ENCODE measurements at regions not wholly inside any gene's neighbourhood (a gene's known extent, or its start where the extent isn't known, plus 50 kb on each side); places are given as distances from the start of the nearest gene placed in this dataset.
"Not testable (repeated sequence)": the region's sequence is repeated elsewhere in the genome, so short reads cannot be mapped to it uniquely, and the experiment has no call there.

DNA sequence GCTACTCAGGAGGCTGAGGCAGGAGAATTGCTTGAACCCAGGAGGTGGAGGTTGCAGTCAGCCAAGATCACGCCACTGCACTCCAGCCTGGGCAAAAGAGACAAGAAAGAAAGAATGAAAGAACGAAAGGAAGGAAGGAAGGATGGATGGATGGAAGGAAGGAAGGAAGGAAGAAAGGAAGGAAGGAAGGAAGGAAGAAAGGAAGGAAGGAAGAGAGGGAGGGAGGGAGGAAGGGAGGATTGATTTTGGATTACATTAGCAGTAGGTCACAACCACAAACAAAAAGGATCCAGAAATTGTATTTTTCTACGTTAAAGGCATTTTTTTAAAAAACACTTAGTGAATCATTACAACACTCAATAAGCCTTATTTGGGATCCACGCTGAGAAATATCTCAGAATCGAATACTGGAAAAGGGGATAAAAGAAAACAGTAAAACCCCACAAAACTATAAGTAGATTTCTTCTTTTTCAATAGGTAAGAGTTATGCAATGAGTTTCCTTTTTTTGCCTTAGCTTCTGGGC lies 136.9 kb upstream of the FREM1 start:
- intact Hi-C loops (cut with DNase I), result no loop called here
- DNase-seq, result no peak

DNA sequence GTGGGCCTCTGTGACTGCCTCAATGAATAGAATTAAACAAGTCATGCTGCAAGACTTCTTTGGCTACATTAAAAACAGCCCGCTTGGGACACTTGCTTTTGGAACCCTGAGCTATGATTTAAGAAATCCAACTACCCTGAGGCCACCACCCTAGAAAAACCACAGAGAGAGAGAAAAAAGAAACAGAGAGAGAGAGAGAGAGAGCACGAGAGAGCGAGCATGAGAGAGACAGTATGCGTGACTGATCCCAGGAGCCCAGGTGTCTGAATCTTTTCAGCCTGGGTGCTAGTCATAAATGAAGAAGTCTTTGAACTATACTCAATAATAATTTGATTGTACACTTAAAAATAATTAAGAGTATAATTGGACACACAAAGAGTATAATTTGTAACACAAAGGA lies 123.1 kb upstream of the FREM1 start:
- no peak for DNase-seq
- intact Hi-C loops (cut with DNase I), result no loop called here

DNA sequence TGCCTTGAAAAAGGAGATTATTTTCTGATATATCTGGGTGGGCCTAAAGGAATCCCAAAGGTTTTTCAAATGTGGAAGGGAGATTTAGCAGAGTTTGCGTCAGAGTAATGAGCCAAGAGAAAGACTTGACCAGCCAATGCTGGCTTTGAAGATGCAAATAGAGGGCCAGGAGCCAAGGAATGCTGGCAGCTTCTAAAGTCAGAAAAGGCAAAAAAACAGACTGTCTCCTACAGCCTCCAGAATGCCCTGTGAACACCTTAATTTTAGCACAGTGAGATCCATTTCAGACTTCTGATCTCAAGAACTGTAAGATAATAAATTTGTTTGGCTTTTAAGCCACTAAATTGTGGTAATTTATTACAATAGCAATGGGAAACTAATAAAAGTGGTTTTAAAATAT lies 122.6 kb upstream of the FREM1 start:
- intact Hi-C loops (cut with DNase I), result no loop called here
- DNase-seq, result no peak

DNA sequence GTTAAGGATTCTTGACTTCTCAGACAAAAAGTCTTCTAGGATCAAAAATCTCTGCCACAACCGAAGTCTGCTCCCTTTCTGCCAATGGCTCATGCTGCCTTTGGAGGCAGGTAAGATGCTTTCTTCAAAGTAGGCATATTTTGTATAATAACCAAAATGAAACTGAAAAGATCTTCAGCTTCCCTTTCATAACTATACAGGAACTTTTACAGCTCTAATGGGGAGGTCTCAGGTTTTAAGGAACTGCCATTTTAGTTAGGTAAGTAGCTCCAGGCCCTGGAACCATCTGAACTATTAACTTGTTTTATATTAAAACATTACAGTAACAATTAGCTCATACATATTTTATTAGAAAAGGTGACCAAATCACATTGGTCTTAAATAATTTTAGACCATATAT lies 110.9 kb upstream of the FREM1 start:
- intact Hi-C loops (cut with DNase I), result no loop called here
- no peak for DNase-seq

DNA sequence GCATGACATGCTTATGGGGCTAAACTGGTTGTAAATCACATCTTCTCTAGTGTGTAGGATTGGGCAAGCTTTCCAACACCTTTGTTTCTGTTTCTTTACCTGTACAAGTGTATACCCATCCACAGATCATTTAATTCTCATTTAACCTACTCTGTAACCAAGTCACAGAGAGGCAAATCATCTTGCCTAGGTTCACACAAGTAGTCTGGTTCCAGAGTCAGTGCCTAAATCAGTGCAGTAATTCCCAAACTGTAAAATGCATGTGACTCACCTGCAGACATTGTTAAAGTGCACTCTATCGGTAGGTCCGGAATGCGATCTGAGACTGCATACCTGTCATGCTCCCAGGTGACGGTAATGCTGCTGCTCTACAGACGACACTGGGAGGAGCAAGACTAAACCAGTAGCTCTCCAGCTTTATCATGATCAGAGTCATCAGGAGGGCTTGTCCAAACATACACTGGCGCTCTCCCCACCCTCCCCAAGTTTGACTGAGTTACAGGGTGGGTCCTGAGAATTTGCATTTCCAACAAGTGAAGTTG lies 107.9 kb upstream of the FREM1 start:
- intact Hi-C loops (cut with DNase I), result no loop called here
- DNase-seq, result no peak

DNA sequence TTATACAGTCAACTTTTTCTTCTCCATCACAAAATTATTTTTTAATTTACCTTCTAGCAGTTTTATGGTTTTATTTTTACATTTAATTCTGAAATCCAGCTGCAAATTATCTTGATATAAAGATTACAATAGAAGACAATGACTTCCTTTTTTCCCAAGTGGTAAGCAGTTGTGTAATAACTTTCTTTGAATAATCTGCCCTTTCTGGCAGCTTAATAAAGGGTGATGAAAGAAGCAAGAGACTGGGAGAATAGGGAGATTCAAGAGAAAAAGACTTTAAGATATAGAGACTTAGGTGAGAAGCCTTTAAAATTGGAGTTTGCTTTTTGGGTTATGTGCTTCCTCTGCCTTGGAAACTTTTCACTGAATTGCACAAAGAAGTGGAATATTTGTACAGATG lies 100.4 kb upstream of the FREM1 start:
- DNase-seq, result no peak
- intact Hi-C loops (cut with DNase I), result no loop called here

DNA sequence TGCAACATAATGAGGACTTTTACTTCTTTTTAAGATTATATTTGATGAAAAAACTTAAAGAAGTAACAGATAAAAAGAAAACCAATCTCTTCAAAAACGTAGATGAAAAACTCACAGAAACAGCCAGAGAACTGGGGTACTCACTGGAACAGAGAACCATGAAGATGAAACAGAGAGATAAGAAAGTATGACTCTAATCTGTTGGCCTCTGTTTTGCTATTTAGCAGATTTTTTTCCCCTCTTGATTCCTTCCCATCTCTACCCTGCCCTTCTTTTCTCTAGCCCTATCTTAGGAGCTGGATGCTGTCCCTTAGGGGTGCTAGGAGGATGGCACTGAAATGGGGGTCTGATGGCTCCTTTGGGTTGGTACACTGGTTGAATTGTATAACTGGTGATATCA lies 97.5 kb upstream of the FREM1 start:
- no peak for DNase-seq
- intact Hi-C loops (cut with DNase I), result no loop called here

DNA sequence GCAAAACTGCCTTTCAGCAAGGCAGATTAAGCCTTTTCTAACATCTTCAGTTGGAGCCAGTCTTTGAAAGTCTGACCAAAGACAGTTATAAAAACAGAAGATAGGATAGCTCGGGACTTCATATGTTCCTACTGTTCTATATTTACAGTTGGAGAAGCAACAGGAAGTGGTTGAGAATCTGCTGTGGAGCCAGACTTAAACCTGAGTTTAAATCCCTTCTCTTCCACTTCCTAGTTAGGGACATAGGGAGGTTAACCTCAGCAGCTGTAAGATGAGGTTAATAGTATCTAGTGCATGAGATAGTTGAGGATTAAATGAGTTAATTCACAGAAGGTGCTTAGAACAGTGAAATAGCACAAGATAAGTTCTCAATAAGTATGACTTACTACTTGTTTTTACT lies 84.5 kb upstream of the FREM1 start:
- intact Hi-C loops (cut with DNase I), result no loop called here
- no peak for DNase-seq

DNA sequence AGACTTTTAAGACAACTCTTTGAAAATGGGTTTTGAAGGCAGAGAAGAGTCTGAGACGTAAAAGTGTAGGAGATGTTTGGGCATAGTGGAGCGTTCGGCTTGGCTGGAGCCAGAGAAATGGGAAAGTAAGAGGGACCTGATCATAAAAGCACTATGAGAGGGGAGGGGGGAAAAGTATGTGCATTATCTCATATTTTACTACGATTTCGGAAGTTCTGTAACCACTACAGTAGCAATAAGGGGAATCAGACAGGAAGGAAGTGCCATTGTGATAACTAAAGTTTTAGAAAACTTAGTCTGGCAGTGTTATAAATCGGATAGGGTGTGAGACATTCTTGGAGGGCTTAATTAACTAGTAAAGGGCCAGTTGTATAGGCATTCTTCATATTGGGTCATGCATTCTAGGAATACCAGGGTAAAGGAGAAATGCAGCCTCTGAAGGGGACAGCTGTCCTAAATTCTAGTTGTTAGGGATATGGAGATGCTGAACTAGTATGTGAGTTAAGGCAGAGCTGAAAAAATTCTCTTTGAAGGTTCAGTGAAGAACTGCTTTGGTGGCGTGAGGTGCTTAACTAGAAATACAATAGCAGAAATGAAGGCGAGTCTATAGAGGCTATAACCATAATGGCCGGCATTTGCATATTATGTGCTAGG lies 83.8 kb upstream of the FREM1 start:
- DNase-seq, result no peak
- intact Hi-C loops (cut with DNase I), result no loop called here

DNA sequence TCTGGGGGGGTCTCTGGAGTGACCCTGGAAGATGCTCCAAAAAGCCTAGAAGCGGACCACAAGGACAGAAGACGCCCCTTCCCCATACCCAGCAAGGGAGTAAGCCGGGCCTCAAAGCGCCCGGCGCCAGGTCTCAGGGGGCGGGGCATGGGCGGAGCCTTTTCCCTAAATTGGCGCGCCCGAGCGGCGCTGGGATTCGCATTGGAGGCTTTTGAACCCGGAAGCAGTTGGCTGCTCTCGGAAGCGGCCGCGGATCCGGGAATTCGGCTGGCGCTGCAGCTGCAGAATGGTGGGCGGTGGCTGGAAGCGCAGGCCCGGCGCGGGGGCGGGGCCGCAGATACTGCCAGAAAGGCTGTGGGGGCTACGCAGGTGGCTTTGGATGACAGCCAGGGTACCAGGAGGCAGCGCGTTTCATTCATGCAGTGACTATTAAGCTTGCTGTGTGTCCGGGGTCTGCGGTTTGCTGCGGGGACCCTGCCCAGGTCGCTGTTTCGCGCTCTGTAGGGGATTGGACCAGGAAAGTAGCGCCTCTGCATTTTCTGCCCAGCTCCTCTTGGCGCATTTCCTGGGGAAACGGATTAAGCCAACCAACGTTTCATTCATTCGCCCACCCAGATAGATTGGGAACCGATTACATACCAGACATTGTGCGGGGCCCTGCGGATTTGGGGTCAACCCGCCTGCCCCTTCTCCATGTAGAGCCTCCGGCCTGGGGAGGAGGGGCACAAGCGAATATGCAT lies 83.0 kb upstream of the FREM1 start:
- intact Hi-C loops (cut with DNase I), result no loop called here
- DNase-seq, result peak; percentile 77 to 98 (median 90)

DNA sequence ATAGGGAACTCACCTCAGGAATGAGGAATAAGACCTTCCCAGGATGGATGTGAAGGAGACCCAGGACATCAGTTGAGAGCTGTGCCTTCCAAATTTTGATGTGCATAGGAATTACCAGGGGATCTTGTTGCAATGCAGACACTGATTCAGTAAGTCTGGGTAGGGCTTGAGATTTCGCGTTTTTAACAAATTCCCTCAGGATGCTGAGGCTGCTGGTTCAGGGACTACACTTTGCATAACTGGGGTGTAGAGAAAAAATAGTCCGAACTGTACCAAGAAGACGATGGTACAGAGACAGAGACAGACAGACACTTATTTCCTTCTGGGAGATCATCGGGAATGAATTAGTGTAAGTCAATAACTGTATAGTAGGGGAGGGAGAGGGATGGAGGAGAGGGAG lies 82.3 kb upstream of the FREM1 start:
- intact Hi-C loops (cut with DNase I), result no loop called here
- no peak for DNase-seq

DNA sequence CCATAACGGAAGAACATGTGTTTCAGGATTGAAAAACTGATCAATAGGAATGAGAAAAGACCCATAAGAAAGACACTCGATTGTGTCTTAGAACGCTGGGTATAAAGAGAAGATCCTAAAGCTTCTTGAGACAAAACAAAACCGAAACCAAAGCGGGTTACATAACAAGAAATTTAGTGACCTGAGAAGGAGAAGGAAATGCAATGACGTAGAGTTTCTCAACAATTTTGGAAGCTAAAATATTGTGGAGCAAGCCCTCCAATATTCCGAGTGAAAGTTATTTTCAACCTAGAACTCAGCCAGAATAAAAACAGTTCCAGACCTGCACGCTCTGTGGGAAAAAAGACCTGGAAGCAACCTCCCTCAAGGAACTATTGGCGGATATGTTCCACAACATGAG lies 81.9 kb upstream of the FREM1 start:
- intact Hi-C loops (cut with DNase I), result no loop called here
- no peak for DNase-seq

DNA sequence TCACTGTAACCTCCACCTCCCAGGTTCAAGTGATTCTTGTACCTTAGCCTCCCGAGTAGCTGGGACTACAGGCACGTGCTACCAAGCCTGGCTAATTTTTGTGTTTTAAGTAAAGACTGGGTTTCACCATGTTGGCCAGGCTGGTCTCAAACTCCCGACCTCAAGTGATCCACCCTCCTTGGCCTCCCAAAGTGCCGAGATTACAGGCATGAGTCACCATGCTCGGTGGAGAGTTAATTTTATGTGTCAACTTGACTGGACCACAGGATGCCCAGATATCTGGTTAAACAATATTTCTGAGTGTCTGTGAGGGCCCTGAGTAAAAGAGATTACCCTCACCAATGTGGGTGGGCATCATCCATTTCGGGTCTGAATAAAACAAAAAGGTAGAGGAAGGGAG lies 80.4 kb upstream of the FREM1 start:
- DNase-seq; intact Hi-C loops (cut with DNase I): not testable (repeated sequence)

DNA sequence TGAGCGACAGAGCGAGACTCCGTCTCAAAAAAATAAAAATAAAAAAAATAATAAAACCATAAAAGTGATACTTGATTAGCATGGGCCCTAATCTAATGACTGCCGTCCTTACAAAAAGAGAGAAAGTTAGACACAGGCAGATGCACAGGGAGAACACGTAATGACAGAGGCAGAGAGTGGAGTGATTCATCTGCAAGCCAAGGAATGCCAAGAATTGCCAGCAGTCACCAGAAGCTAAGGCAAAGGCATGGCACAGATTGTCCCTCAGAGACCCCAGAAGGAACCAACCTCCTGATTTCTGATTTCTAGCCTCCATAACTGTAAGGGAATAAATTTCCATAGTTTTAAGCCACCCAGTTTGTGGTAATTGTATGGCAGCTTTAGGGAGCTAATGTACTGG lies 79.6 kb upstream of the FREM1 start:
- intact Hi-C loops (cut with DNase I), result no loop called here
- DNase-seq, result no peak

DNA sequence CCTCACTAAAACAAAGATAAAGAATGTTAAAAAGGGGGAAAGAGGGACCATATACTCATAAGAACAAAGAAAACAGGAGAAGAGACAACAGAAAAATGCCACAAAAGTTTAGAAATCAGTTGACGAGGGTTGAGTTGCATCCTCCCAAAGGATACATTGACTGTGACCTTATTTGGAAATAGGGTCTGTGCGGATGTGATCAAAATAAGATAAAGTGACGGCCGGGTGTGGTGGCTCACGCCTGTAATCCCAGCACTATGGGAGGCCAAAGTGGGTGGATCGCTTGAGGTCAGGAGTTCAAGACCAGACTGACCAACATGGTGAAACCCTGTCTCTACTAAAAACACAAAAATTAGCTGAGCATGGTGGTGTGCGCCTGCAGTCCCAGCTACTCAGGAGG lies 79.1 kb upstream of the FREM1 start:
- DNase-seq; intact Hi-C loops (cut with DNase I): not testable (repeated sequence)

DNA sequence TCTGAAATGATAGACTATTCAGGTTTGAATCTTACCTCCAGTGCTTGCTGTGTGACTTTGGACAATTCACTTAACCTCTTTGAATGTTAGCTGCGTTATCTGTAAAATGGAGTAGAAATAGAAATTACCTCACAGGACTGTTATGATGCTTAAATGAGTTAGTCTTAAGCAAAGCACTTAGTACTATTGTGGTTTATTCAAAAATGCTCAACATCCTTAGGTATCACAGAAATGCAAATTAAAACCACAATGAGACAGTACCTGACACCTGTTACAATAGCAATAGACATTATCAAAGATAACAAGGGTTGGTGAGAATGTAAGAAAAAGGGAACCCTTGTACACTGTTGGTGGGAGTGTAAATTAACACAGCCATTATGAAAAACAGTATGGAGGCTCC lies 77.6 kb upstream of the FREM1 start:
- DNase-seq, result no peak
- intact Hi-C loops (cut with DNase I), result no loop called here

DNA sequence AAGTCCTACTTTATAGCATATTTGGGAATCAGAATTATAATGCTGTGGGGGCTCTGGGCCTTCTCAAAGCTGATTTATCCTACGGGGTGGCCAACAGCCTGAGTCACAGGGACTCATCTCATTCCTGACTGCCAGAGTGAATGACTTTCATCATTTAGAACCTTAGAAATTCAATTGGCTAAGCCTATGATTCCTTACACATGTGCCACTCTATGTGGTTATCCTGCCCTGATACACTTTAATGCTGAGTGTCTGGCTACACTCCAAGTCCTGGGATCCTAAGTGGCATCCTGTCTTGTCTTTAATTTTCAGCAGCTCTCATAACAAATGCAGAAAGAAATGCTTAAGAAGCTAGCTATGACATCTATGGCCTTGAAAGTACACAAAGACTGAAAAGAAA lies 75.2 kb upstream of the FREM1 start:
- DNase-seq, result no peak
- intact Hi-C loops (cut with DNase I), result no loop called here

DNA sequence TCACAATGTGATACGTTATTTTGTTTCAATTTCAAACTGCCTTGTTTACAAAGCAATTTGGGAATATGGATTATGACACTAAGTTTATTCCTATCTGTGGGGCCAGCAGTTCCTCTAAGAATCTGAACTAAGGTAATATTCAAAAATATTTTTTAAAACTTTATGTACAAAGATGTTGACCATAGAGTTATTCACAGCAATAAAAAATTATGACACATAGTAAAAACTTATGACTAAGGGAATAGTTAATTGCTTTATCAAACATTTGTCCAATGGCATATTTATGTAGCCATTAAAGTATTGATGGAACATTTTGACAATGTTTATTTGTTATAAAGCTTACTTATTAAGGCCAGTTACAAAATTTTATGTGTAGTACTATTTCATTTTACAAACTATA lies 73.4 kb upstream of the FREM1 start:
- DNase-seq, result no peak
- intact Hi-C loops (cut with DNase I), result no loop called here

DNA sequence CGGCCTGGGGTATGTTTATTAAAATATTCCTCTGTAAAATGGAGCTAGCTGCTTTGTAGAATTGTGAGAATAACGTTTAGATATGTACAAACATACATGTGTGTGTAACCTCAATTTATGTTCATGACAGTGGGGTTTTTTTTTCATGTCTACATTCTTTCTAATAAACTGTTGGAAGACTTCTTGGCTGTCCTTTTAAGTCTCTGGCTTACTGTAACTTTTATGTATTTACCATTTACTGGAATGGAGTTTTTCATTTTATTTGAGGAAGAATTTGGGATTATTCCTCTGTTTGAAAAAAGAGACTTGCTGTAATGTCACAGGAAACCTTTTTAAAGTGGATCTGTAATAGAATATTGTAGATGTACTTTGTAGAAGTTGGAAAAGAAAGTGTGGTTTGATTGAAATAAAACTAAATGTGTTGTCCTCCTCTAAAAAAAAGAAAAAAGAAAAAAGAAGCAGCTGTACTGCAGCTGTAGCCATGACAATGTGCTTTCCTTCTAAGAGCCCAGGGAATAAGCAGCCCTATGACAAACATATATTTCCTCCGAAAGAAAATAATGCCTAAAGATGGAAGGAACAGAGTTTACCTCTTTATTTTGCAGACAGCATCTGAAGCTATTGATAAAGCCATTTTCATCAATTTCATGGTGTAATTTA lies 71.2 kb upstream of the FREM1 start:
- no peak for DNase-seq
- intact Hi-C loops (cut with DNase I), result no loop called here

DNA sequence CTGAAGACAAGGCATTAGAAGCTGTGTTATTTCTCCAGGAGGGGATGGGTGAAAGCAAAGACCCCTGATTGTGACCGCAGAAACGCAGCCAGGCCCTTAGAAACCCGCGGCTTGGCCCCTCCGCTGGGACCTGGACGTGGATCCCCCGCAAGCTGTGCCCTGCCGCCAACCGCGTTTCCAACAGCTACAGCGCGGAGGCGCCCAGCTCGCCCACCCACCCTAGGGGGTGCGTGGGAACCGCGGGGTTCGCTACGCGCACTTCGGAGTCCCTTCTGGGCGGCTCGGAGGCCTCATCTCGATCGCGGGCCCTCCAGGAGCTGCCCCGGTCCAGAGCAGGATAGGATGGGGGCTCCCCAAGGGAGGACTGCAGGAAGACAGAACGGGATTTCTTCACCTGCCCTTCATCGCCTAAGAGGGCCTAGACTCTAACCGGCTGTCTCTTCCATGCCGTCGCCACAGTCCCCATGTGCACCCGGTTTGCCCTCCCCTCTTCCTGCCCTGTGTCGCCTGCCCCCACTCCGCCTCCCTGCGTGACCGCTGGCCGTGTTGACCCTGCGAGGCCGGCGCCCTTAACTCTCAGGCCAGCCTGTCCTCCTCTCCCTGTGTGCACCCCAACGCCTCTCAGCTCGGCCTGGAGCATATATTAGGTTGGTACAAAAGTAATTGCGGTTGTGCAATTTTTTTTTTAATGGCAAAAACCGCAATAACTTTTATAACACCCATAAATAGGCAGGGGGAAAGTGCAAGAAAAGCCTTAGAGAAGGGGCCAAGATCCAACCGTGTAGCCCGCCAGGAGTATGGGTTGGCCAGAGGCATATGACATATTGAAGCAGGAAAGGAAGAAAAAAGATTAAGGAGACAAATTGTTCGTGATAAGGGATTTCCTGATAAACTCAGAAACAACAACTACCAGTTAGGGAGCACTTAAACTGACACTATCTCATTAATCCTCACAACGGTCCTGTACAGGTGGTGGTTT lies 68.1 kb upstream of the FREM1 start:
- peak in 2 of 10 donors; percentile 68 to 72 for DNase-seq
- intact Hi-C loops (cut with DNase I), result no loop called here

All from posterior cingulate gyrus (tissue), 11 donors.